GM12878 (cell line): ENCODE measurements at regions not wholly inside any gene's neighbourhood (a gene's known extent, or its start where the extent isn't known, plus 50 kb on each side); places are given as distances from the start of the nearest gene placed in this dataset.

Experiments used
- ATAC-seq: fragments of 200-7000 bp; cut with Tn5 transposase; 3 replicates; pipeline ENCODE4 v1.9.1; 2020; ENCODE audit warnings: mild to moderate bottlenecking, moderate library complexity
- BruUV-seq: library from RNA; stranded (reverse); fragments of 400-500 nt; replicated peaks from 2 replicates; lab custom pipeline; 2021; lab: Mats Ljungman, UMichigan
- CTCF ChIA-PET: fragments of 300-600 bp; sonication (Branson Sonifier 250); formaldehyde crosslinking; extraction: SDS; loops from one replicate; lab custom pipeline; 2021; ENCODE audit warnings: inconsistent platforms; lab: Yijun Ruan, JAX
- POLR2A ChIA-PET: fragments of 350-600 bp; formaldehyde crosslinking; extraction: SDS; loops from one replicate; lab custom pipeline; 2021; ENCODE audit warnings: inconsistent platforms; lab: Charles Lee
- RAD21 ChIA-PET: fragments of 300-600 bp; sonication (Branson Sonifier 250); formaldehyde crosslinking; loops from one replicate; lab custom pipeline; 2023; ENCODE audit warnings: antibody characterized with exemption; ENCODE audit not compliant: unreplicated experiment; lab: Charles Lee
- SMC1A ChIA-PET: fragments of 300-600 bp; sonication (Branson Sonifier 250); formaldehyde crosslinking; loops from one replicate; lab custom pipeline; 2023; ENCODE audit not compliant: unreplicated experiment, uncharacterized antibody; lab: Charles Lee
- DNase-seq: peaks from one replicate; pipeline ENCODE4 v3.0.0-alpha.2; 2011; ENCODE audit warnings: low read depth, low spot score
- FAIRE-seq: peaks from 3 replicates; lab custom pipeline; 2011; peaks lifted over from hg19 to GRCh38; lab: Jason Lieb, UNC
- H2AFZ ChIP-seq: 2 replicates; pipeline ENCODE4 v1.6.0; 2011; ENCODE audit warnings: low read depth, low read length, control low read depth; ENCODE audit not compliant: control insufficient read depth
- H3K27ac ChIP-seq: 2 replicates; pipeline ENCODE4 v1.5.1; 2011; ENCODE audit warnings: control low read depth; ENCODE audit not compliant: control insufficient read depth, insufficient read depth
- H3K27me3 ChIP-seq, 2 experiments: replicated peaks in 1 of 2; 2 replicates each; pipeline versions ENCODE4 v1.6.0 to v1.6.1; 2011; ENCODE audit warnings: low read length in 1 of 2; ENCODE audit not compliant: control insufficient read depth in 2 of 2, insufficient read depth in 2 of 2
- H3K36me3 ChIP-seq, 2 experiments: 2 replicates each; pipeline ENCODE4 v1.5.1; 2011; ENCODE audit warnings: low read length in 1 of 2; ENCODE audit not compliant: control insufficient read depth in 2 of 2, insufficient read depth in 2 of 2
- H3K4me1 ChIP-seq: 2 replicates; pipeline ENCODE4 v1.6.1; 2011; ENCODE audit warnings: mild to moderate bottlenecking, low read length, moderate library complexity, mixed read lengths; ENCODE audit not compliant: control insufficient read depth, insufficient read depth
- H3K4me2 ChIP-seq: 2 replicates; pipeline ENCODE4 v1.6.0; 2011; ENCODE audit warnings: control low read depth; ENCODE audit not compliant: control insufficient read depth, insufficient read depth
- H3K4me3 ChIP-seq: fragments of 200-600 bp; sonication (generic); 2 replicates; pipeline ENCODE4 v1.5.1; 2016
- H3K79me2 ChIP-seq: 2 replicates; pipeline ENCODE4 v1.6.0; 2011; ENCODE audit warnings: low read length; ENCODE audit not compliant: control insufficient read depth, insufficient read depth
- H3K9ac ChIP-seq: 2 replicates; pipeline ENCODE4 v1.8.0; 2011; ENCODE audit warnings: low read length, control low read depth, mixed read lengths; ENCODE audit not compliant: control insufficient read depth, insufficient read depth
- H3K9me3 ChIP-seq: replicated peaks from 3 replicates; pipeline ENCODE4 v1.5.1; 2011; ENCODE audit warnings: mild to moderate bottlenecking, low read length; ENCODE audit not compliant: control insufficient read depth, insufficient read depth
- H4K20me1 ChIP-seq: 2 replicates; pipeline ENCODE4 v1.6.0; 2011; ENCODE audit not compliant: control insufficient read depth, insufficient read depth
- CUX1 ChIP-seq: IDR thresholded peaks from 2 replicates; pipeline ENCODE4 v1.6.1; 2012; ENCODE audit warnings: improper control_type of control experiment, low read depth, low read length; ENCODE audit not compliant: insufficient replicate concordance
- FOXK2 ChIP-seq: fragments of 450-650 bp; IDR thresholded peaks from 2 replicates; pipeline ENCODE4 v1.6.1; 2017; ENCODE audit warnings: mild to moderate bottlenecking, moderate library complexity
- GATAD2B ChIP-seq: fragments of 450-650 bp; conservative IDR thresholded peaks from 2 replicates; pipeline ENCODE4 v1.6.1; 2017; ENCODE audit warnings: low read depth, mild to moderate bottlenecking, moderate library complexity
- HCFC1 ChIP-seq: fragments of 150-350 bp; IDR thresholded peaks from 2 replicates; pipeline ENCODE4 v1.6.1; 2014; ENCODE audit warnings: low read length
- HDGF ChIP-seq: fragments of 450-650 bp; IDR thresholded peaks from 2 replicates; pipeline ENCODE4 v1.6.1; 2016; ENCODE audit warnings: antibody characterized with exemption
- IRF3 ChIP-seq: fragments of 450-650 bp; IDR thresholded peaks from 2 replicates; pipeline ENCODE4 v1.6.1; 2014; ENCODE audit warnings: mild to moderate bottlenecking
- KLF5 ChIP-seq: fragments of 450-650 bp; IDR thresholded peaks from 2 replicates; pipeline ENCODE4 v1.6.1; 2014; ENCODE audit warnings: mild to moderate bottlenecking; ENCODE audit not compliant: partially characterized antibody
- NRF1 ChIP-seq: conservative IDR thresholded peaks from 2 replicates; pipeline ENCODE4 v1.6.1; 2011; ENCODE audit warnings: mild to moderate bottlenecking, low read depth, low read length, improper control_type of control experiment
- PKNOX1 ChIP-seq: fragments of 450-650 bp; IDR thresholded peaks from 2 replicates; pipeline ENCODE4 v1.6.1; 2016; ENCODE audit warnings: mild to moderate bottlenecking
- RB1 ChIP-seq: fragments of 450-650 bp; formaldehyde crosslinking; IDR thresholded peaks from 2 replicates; pipeline ENCODE4 v1.6.1; 2017; ENCODE audit warnings: mild to moderate bottlenecking, borderline replicate concordance
- SPI1 ChIP-seq: IDR thresholded peaks from 2 replicates; pipeline ENCODE4 v1.6.1; 2011; ENCODE audit warnings: low read depth, mild to moderate bottlenecking, low read length, moderate library complexity, borderline replicate concordance; ENCODE audit not compliant: insufficient read depth
- SUZ12 ChIP-seq: fragments of 200-600 bp; sonication (generic); IDR thresholded peaks from one replicate; pipeline ENCODE4 v1.6.1; 2018; ENCODE audit warnings: antibody characterized with exemption, mild to moderate bottlenecking; ENCODE audit not compliant: unreplicated experiment
- TCF12 ChIP-seq: IDR thresholded peaks from 2 replicates; pipeline ENCODE4 v1.6.1; 2011; ENCODE audit warnings: low read depth, mild to moderate bottlenecking, low read length
- ZBTB11 ChIP-seq: fragments of 450-650 bp; formaldehyde crosslinking; IDR thresholded peaks from 2 replicates; pipeline ENCODE4 v1.5.0; 2022; ENCODE audit warnings: mild to moderate bottlenecking, missing genetic modification characterization
- ZNF622 ChIP-seq: fragments of 450-650 bp; IDR thresholded peaks from 2 replicates; pipeline ENCODE4 v1.6.1; 2017; ENCODE audit warnings: mild to moderate bottlenecking, inconsistent platforms
- in situ Hi-C: fragments of 300-500 bp; cut with MboI; formaldehyde crosslinking; loops from 9 replicates; pipeline ENCODE4 v1.14.3; 2018; ENCODE audit warnings: mixed read lengths
- intact Hi-C: fragments of 100-400 bp; cut with micrococcal nuclease; formaldehyde crosslinking; loops from one replicate; pipeline ENCODE4 v1.14.2; 2022; ENCODE audit not compliant: unreplicated experiment

- TF ChIP-seq TCF12 (no peak), IRF3 (no peak), FOXK2 (no peak), CUX1 (no peak), NRF1 (no peak), ZNF622 (no peak), RB1 (no peak)
Observed at GRCh38 chr4:67006791-67007190, 538.5 kb downstream of the CENPC start (continued).

- SMC1A ChIA-PET, result interaction anchor here (0.7 kb wide), 1 partner anchor 24 kb away, joined by 3 read pairs; no protein-coding TSS in a partner anchor
- Histone ChIP-seq H3K4me1 (no peaks in the 10 kb centered on the region), H4K20me1 (no peaks in the 10 kb centered on the region), H3K9me3 (no peaks in the 10 kb centered on the region), H3K27ac (no peak overlapping the region), H2AFZ (no peak overlapping the region), H3K4me3 (no peak overlapping the region), H3K4me2 (no peak overlapping the region), H3K9ac (no peak overlapping the region), H3K79me2 (no peaks in the 10 kb centered on the region), H3K36me3 (no peaks in the 10 kb centered on the region), H3K27me3 (no peaks in the 10 kb centered on the region)
- RAD21 ChIA-PET, result no interaction called here
- intact Hi-C loops, result no loop called here
- no TSS peak for BruUV-seq
- FAIRE-seq, result no peak
- CTCF ChIA-PET, result no interaction called here
- POLR2A ChIA-PET, result no interaction called here
- DNase-seq, result no peak
- no peak for ATAC-seq
- in situ Hi-C loops, result no loop called here
- TF ChIP-seq HCFC1 (no peak), HDGF (no peak), ZBTB11 (CRISPR knock-in tag) (no peak), KLF5 (no peak), GATAD2B (no peak), SUZ12 (no peak), PKNOX1 (no peak), SPI1 (no peak)
Observed at GRCh38 chr4:66991521-66991920, 553.8 kb downstream of the CENPC start.
